GM18505 (cell line): ENCODE measurements at regions not wholly inside any gene's neighbourhood (a gene's known extent, or its start where the extent isn't known, plus 50 kb on each side); places are given as distances from the start of the nearest gene placed in this dataset.

ENCODE experiments used
- ATAC-seq: cut with Tn5 transposase; IDR thresholded peaks from one replicate; pipeline ENCODE4 v1.9.1; 2021; ENCODE audit not compliant: unreplicated experiment
- POLR2A ChIP-seq: IDR thresholded peaks from 4 replicates; pipeline ENCODE4 v1.6.1; 2011; ENCODE audit warnings: borderline replicate concordance; ENCODE audit not compliant: insufficient read depth, insufficient read length; ENCODE audit errors: extremely low read depth

GRCh38 chr2:18253686-18254197, 306.7 kb downstream of the RDH14 start:
- ATAC-seq = no peak

DNA sequence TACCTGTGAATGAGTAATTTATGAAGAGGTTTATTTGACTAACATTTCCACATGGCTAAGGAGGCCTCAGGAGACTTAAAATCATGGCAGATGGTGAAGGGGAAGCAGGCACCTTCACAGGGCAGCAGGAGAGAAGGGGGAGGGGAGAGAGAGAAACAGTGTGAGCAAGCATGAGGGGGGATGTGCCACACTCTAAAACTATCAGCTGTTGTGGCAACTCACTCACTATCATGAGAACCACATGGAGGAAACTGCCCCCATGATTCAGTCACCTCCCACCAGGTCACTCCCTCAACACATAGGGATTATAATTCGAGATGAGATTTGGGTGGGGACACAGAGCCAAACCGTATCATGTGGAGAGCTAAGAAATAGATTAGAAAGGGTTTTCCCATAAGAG, 309.0 kb downstream of the RDH14 start:
- no peak for ATAC-seq
- TF ChIP-seq POLR2A = no peak

More at GRCh38 chr2:18253686-18254197, 306.7 kb downstream of the RDH14 start:
- TF ChIP-seq POLR2A = no peak

- no peak for TF ChIP-seq POLR2A
- no peak for ATAC-seq
These were observed 313.0 kb downstream of the RDH14 start for GRCh38 chr2:18247282-18248110.

DNA sequence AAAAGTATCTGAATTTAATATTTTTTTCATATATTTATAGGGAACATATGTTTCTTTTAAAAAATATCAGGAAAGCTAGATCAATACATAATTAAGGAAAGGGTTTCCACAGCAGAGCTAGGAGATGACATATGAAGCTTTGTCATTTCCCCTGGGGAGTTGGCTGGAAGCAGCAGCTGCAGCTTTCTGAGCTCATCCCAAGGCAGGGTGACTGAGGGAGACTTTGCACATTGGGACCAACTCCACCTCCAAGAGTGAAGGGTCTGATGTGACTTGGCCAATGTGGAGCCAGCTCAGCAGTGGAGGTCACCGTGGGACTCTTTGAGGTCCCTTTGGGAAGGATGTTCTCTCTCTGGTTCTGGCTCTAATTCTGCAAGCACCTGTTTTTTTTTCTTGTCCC, 315.1 kb downstream of the RDH14 start:
- no peak for ATAC-seq
- no peak for TF ChIP-seq POLR2A

- no peak for ATAC-seq
- TF ChIP-seq POLR2A = no peak
These were observed 315.6 kb downstream of the RDH14 start for GRCh38 chr2:18244845-18245244.

DNA sequence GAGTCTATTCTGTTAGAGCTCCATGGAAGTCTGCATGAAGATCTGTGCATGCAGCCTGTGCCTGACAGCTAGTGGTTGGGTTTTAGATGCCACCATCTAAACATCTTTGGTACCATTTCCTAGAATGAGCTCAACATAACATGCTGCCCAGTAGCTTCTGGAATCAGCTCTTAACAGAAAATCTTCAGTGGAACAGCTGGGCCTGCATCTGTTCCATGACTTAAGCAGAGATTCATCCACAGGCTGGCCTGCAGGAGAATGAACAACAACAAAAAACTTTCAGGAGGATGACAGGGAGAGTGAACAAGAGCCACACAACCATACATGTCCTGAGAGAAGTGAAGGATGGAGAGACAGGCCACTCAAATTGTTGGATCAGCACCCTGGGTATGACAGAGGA, 316.6 kb downstream of the RDH14 start:
- TF ChIP-seq POLR2A = no peak
- ATAC-seq = no peak

DNA sequence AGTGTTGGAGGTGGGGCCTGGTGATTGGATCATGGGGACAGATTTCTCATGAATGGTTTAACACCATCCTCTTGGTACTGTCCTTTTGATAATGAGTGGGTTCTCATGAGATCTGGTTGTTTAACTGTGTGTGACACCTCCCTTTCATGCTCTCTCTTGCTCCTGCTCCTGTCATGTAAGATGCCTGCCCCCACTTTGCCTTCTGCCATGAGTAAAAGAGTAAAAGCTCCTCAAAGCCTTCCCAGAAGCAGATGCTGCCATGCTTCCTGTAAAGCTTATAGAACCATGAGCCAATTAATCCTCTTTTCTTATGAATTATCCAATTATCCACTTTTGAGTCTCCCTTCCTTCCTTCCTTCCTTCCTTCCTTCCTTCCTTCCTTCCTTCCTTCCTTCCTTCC, 317.7 kb downstream of the RDH14 start:
- ATAC-seq = no peak
- TF ChIP-seq POLR2A = no peak

DNA sequence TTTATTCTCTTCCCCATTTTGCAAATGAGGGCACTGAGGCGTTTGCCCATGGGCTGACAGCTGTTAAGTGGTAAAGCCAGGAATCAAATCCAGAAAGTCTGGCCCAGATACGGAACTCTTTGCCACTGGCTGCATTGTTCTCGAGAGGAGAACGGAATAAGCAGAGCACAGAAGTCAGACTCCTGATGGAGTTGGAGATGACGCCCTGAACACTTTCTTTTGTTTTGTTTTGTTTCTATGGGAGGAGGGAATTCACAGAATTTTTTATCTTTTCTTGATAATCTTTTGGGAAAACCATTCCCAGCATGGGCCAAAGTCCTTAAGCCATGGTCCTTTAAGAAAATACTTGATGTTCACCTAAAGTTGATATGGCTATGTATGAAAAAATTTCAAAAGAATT, 322.2 kb downstream of the RDH14 start:
- ATAC-seq = no peak
- TF ChIP-seq POLR2A = no peak

- no peak for ATAC-seq
- TF ChIP-seq POLR2A = no peak
These were observed 323.2 kb downstream of the RDH14 start for GRCh38 chr2:18237298-18237697.

DNA sequence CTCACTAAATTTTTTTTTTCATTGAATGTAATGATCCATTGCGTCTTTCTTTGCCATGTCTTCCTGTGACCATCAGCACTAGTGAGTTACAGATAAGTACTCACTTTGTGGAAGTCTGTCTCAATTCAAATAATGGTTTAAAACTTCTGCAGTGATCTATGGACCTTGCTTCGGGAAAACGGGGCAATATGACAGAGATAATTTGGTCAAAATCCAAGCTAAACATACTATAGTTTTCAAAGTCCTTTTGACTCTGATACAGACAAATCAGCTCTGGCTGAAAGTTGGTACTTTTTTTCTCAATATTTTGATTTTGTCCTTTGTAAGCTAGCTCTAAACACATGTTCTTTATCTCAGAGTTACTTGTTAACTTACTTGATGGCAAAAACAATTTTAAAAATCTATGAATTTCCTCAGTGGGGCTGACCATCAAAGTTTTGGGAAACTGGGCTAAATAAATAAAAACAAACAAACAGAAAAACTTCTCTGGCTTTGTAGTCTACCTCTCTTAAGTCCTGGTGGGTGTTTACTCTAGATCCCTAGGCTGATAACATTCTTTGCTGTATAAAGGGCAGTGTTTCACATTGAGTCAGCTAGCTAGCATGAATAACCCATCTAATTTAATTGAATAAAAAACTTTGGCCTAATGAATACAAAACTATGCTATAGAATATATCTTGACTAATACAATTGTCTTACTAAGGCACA, 327.6 kb downstream of the RDH14 start:
- TF ChIP-seq POLR2A = no peak
- no peak for ATAC-seq

GRCh38 chr2:18230668-18231067, 329.8 kb downstream of the RDH14 start:
- no peak for TF ChIP-seq POLR2A
- no peak for ATAC-seq

GRCh38 chr2:18219676-18220075, 340.8 kb downstream of the RDH14 start:
- no peak for TF ChIP-seq POLR2A
- ATAC-seq = no peak

- TF ChIP-seq POLR2A = no peak
- no peak for ATAC-seq
These were observed 339.9 kb downstream of the KCNS3 start for GRCh38 chr2:18218160-18218933.
